ENCODE measurements at regions not wholly inside any gene's neighbourhood (a gene's known extent, or its start where the extent isn't known, plus 50 kb on each side); places are given as distances from the start of the nearest gene placed in this dataset.

DNA sequence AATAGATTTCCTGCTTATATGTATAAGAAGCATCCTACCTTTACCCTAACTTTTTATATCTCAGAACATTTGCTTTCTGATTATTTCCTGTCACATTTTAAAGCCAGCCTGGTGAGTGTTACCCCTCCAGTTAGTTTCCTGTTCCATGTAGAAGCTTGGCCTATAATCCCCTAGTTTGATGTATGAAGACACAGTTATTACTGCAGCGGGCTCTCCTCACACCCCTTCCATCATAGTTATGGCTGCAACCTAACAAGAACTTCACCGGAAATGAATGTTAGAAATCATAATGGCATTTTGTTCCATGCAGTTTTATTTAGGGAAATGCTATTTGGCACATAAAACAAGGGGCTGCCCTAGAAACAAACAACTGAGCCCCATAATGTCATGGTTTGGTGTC, 400.2 kb upstream of the SETBP1 start:
- TF ChIP-seq, protein P1, sequence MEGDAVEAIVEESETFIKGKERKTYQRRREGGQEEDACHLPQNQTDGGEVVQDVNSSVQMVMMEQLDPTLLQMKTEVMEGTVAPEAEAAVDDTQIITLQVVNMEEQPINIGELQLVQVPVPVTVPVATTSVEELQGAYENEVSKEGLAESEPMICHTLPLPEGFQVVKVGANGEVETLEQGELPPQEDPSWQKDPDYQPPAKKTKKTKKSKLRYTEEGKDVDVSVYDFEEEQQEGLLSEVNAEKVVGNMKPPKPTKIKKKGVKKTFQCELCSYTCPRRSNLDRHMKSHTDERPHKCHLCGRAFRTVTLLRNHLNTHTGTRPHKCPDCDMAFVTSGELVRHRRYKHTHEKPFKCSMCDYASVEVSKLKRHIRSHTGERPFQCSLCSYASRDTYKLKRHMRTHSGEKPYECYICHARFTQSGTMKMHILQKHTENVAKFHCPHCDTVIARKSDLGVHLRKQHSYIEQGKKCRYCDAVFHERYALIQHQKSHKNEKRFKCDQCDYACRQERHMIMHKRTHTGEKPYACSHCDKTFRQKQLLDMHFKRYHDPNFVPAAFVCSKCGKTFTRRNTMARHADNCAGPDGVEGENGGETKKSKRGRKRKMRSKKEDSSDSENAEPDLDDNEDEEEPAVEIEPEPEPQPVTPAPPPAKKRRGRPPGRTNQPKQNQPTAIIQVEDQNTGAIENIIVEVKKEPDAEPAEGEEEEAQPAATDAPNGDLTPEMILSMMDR (IDR thresholded peaks at IDR 0.05) = no peak
- H3K27me3 ChIP-seq (ENCODE audit: insufficient read depth in 3 of 3, low read length in 2 of 3) = no peaks in the 10 kb centered on the region
- intact Hi-C loops (cut with DNase I) = no loop called here
- ATAC-seq = no peak
- H3K4me1 ChIP-seq = no peaks in the 10 kb centered on the region
- no peaks in the 10 kb centered on the region for H3K9me3 ChIP-seq
- no peaks in the 10 kb centered on the region for H3K36me3 ChIP-seq (ENCODE audit: insufficient read depth in 1 of 2, low read depth in 1 of 2)
- H3K4me3 ChIP-seq = no peak overlapping the region
- no peak for DNase-seq
- WGBS, 3 donors = 60 to 66% (median 61%) methylated on average over 2 of the region's 2 CpGs
- H3K27ac ChIP-seq = no peak overlapping the region

DNA sequence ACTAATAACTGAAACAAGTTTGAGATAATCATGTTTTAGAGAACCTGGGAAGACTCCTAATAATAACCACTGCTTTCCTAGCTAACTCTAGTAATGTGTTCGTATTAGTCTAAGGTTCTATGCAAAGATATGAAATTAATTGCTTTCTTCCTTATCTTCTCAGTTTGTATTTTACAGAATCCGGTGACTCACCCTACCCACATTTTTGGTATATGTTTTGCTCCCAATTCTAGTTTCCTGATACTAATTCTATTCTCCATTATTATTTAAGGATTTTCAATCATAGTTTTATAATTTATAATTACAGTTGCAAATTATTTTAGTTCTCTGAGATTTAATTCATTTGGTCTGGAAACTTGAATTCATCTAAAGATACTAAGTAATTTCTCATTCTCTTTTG, 394.6 kb upstream of the SETBP1 start:
- H3K4me3 ChIP-seq = no peak overlapping the region
- no peaks in the 10 kb centered on the region for H3K36me3 ChIP-seq (ENCODE audit: insufficient read depth in 1 of 2, low read depth in 1 of 2)
- WGBS, 3 donors = 92 to 93% (median 93%) methylated on average over 2 of the region's 2 CpGs
- no peaks in the 10 kb centered on the region for H3K9me3 ChIP-seq
- H3K27ac ChIP-seq = no peak overlapping the region
- intact Hi-C loops (cut with DNase I) = no loop called here
- DNase-seq (no peak), ATAC-seq (no peak)
- no peaks in the 10 kb centered on the region for H3K4me1 ChIP-seq
- TF ChIP-seq, protein P1 (IDR thresholded peaks at IDR 0.05) = no peak
- H3K27me3 ChIP-seq (ENCODE audit: insufficient read depth in 3 of 3, low read length in 2 of 3) = no peaks in the 10 kb centered on the region

DNA sequence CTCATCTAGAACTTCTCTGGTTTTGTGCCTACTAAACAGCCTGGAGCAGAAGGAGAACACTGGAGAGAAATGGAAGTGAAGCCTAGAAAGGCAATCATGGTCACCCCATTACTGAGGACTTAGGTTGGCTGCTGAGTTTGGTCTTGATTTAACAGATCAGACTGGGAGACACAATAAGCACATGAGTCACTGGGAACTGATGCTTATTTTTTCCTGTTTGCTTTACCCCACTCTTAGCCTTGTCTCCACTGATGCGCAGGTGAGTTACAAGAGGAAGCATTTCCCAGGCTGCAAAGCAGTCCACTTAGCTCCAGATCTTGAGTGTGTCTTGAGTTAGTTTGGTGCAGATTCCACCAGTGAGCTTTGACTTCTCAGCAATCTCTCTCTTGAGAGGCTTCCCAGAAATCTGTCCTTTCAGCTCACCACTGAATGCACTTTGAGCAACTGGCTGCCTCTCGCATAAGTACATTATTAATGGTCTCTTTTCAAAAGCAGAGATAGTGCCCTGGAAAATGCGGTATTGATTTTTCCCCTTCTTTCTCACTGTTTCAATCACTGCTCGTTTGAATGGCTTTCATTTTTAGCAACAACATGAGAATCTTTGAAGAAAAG, 390.2 kb upstream of the SETBP1 start:
- H3K36me3 ChIP-seq (ENCODE audit: insufficient read depth in 1 of 2, low read depth in 1 of 2) = no peaks in the 10 kb centered on the region
- H3K27me3 ChIP-seq (ENCODE audit: insufficient read depth in 3 of 3, low read length in 2 of 3) = no peaks in the 10 kb centered on the region
- H3K27ac ChIP-seq = no peak overlapping the region
- intact Hi-C loops (cut with DNase I) = no loop called here
- no peak overlapping the region for H3K4me3 ChIP-seq
- ATAC-seq (no peak), DNase-seq (no peak)
- H3K9me3 ChIP-seq = no peaks in the 10 kb centered on the region
- WGBS, 3 donors = 71 to 80% (median 78%) methylated on average over 4 of the region's 4 CpGs
- TF ChIP-seq, protein P1 (IDR thresholded peaks at IDR 0.05) = no peak
- H3K4me1 ChIP-seq = no peaks in the 10 kb centered on the region

- TF ChIP-seq, protein P1 (IDR thresholded peaks at IDR 0.05) = no peak
Measured at GRCh38 chr18:44298566-44298965, 382.1 kb upstream of the SETBP1 start.

GRCh38 chr18:44309185-44309584, 371.5 kb upstream of the SETBP1 start:
- Histone ChIP-seq H3K36me3 (ENCODE audit: insufficient read depth in 1 of 2, low read depth in 1 of 2) (no peaks in the 10 kb centered on the region), H3K27me3 (ENCODE audit: insufficient read depth in 3 of 3, low read length in 2 of 3) (no peaks in the 10 kb centered on the region), H3K4me1 (no peaks in the 10 kb centered on the region), H3K27ac (no peak overlapping the region), H3K4me3 (no peak overlapping the region), H3K9me3 (peaks cover 11% of the 10 kb centered on the region)
- intact Hi-C loops (cut with DNase I) = no loop called here
- 25 to 40% (median 30%) methylated on average over 2 of the region's 2 CpGs for WGBS, 3 donors
- no peak for ATAC-seq
- TF ChIP-seq, protein P1 (IDR thresholded peaks at IDR 0.05) = no peak
- no peak for DNase-seq

More at GRCh38 chr18:44298566-44298965, 382.1 kb upstream of the SETBP1 start:
- intact Hi-C loops (cut with DNase I) = no loop called here
- no peaks in the 10 kb centered on the region for H3K27me3 ChIP-seq (ENCODE audit: insufficient read depth in 3 of 3, low read length in 2 of 3)
- H3K27ac ChIP-seq = no peak overlapping the region
- no peak for DNase-seq
- H3K4me1 ChIP-seq = no peaks in the 10 kb centered on the region
- no peaks in the 10 kb centered on the region for H3K36me3 ChIP-seq (ENCODE audit: insufficient read depth in 1 of 2, low read depth in 1 of 2)
- ATAC-seq = no peak
- H3K9me3 ChIP-seq = peaks cover 2% of the 10 kb centered on the region
- no peak overlapping the region for H3K4me3 ChIP-seq
